Ectodermal cell (in vitro differentiated cells): ENCODE measurements at regions not wholly inside any gene's neighbourhood (a gene's known extent, or its start where the extent isn't known, plus 50 kb on each side); places are given as distances from the start of the nearest gene placed in this dataset.

ENCODE experiments used
- H3K27ac ChIP-seq: 2 replicates; pipeline ENCODE4 v1.7.0; 2013; ENCODE audit warnings: mild to moderate bottlenecking, low read depth, low read length; ENCODE audit not compliant: insufficient read depth, poor library complexity, severe bottlenecking
- H3K27me3 ChIP-seq: 2 replicates; pipeline ENCODE4 v1.7.0; 2013; ENCODE audit warnings: mild to moderate bottlenecking, low read length; ENCODE audit not compliant: insufficient read depth, control insufficient read depth, poor library complexity, severe bottlenecking
- H3K36me3 ChIP-seq: one replicate; pipeline ENCODE4 v1.7.0; 2013; ENCODE audit warnings: low read length; ENCODE audit not compliant: control insufficient read depth, insufficient read depth
- H3K4me1 ChIP-seq: one replicate; pipeline ENCODE4 v1.7.0; 2013; ENCODE audit warnings: low read length; ENCODE audit not compliant: control insufficient read depth, insufficient read depth
- H3K4me3 ChIP-seq: 2 replicates; pipeline ENCODE4 v1.7.0; 2013; ENCODE audit warnings: low read depth, low read length, control low read depth; ENCODE audit not compliant: insufficient read depth
- H3K9me3 ChIP-seq: 2 replicates; pipeline ENCODE4 v1.7.0; 2013; ENCODE audit warnings: mild to moderate bottlenecking, low read length, moderate library complexity; ENCODE audit not compliant: control insufficient read depth
- WGBS, 2 experiments: methylation state at CpG; one replicate each; pipeline ENCODE4 v1.1.7; 2013; ENCODE audit warnings: missing lambda C conversion rate in 2 of 2; 5-methylcytosine and 5-hydroxymethylcytosine counted together

DNA sequence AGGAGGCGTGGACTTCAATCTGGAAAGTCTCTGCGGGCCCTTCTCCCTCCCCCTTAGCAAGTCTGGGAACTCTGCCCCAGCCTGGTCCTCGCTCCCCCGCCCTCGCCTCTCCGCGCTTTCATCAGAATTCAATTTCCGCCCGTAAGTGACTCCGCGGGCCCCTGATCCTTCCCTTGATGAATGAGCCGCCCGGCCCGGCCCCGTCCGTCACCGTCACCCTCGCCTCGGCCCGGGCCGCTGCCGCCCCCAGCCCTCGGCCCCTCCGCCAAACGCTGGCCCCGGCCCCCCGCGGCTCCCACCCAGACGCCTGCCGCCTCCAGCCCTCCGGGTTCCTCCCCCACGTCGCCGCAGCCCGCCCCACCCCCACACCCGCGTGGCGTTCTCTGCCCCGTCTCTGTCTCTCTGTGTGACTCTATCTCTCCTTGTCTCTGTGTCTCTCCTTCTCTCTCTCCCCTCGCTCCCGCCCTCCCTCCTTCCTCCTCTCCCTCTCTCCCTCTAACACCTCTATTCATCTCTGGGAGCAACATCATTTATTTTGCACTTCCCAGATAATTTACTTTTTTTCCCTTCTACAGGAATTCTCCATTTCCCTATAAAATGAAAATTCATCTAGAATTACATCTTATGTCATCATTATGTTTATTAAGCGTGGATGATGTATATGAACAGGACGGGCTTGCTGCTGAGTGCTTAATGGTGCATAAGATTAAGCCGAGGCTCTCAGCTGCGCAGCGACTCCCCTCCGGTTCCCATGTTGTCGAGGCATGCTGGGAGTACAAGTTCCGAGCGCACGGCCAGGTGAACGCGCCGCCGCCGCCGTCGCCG is 91.2 kb upstream of the PAX2 start:
- Histone ChIP-seq H3K27me3 (peaks cover 73% of the 10 kb centered on the region), H3K4me3 (peak overlapping the region; percentile 33), H3K27ac (no peak overlapping the region)

DNA sequence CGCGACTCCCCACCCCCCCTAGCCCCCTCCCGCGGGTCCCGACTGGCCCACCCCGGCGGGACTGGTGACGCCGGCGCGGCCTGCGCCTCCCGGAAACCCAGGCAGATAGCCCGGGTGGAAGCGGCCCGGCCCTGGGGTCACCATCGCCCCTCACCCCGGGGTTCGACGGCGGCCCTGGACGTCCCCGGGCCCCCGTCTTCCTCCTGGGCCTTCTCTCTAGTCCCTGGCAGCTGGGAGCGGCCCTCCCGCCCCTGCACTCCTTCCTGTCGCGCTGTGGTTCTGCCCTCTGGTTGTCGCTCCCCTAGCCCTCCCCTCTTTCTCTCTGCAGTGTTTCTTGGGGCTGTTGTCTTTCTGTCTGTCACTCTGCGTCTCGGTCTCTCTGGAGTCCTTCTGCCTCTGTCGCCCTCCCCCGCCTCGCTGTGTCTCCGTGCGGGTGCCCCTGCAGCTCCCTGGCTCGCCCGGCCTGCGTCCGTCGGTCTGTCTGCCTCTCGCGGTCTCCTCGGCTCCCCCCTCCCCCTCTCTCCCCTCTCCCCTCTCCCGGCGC is 90.5 kb upstream of the PAX2 start:
- Histone ChIP-seq H3K27ac (no peak overlapping the region), H3K4me3 (peak overlapping the region; percentile 33), H3K4me1 (peaks cover 24% of the 10 kb centered on the region), H3K9me3 (no peaks in the 10 kb centered on the region), H3K27me3 (peaks cover 80% of the 10 kb centered on the region), H3K36me3 (no peaks in the 10 kb centered on the region)
- 0% methylated on average over 46 of the region's 46 CpGs for WGBS, 2 experiments

More for the DNA sequence above, 91.2 kb upstream of the PAX2 start:
- Histone ChIP-seq H3K4me1 (peaks cover 24% of the 10 kb centered on the region), H3K9me3 (no peaks in the 10 kb centered on the region), H3K36me3 (no peaks in the 10 kb centered on the region)
- WGBS, 2 experiments: 0% methylated on average over 59 of the region's 59 CpGs

GRCh38 chr10:100655326-100655759 is 90.0 kb upstream of the PAX2 start:
- H3K27ac ChIP-seq: no peak overlapping the region
- H3K4me1 ChIP-seq: peaks cover 24% of the 10 kb centered on the region
- 1 to 2% methylated on average over 20 of the region's 20 CpGs for WGBS, 2 experiments
- no peaks in the 10 kb centered on the region for H3K9me3 ChIP-seq
- no peaks in the 10 kb centered on the region for H3K36me3 ChIP-seq
- peak overlapping the region; percentile 33 for H3K4me3 ChIP-seq
- H3K27me3 ChIP-seq: peaks cover 85% of the 10 kb centered on the region

GRCh38 chr10:100655760-100656421 is 89.5 kb upstream of the PAX2 start:
- H3K27me3 ChIP-seq: peaks cover 91% of the 10 kb centered on the region
- H3K9me3 ChIP-seq: no peaks in the 10 kb centered on the region
- no peak overlapping the region for H3K4me3 ChIP-seq
- H3K36me3 ChIP-seq: no peaks in the 10 kb centered on the region
- 2% methylated on average over 39 to 45 of the region's 45 CpGs for WGBS, 2 experiments
- H3K4me1 ChIP-seq: peaks cover 24% of the 10 kb centered on the region
- H3K27ac ChIP-seq: no peak overlapping the region

DNA sequence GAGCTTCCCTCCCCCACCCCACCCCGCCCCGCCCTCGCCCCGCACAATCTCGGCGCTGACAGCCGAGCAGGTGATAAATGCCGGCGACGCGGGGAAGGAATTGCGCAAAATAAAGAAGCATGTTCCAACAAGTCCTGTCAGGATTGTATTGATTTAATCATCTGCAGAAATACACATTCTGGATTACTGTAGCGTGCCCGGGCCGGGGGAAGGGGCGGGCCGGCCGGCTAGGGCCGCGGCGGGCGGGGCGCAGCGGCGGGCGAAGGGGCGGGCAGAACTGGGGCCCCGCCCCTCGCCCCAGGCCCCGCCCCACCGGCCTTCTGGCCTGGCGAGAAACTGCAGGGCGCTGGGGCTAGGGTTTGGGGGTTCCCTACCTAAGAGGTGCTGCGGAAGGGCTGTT is 88.9 kb upstream of the PAX2 start:
- no peak overlapping the region for H3K4me3 ChIP-seq
- peaks cover 24% of the 10 kb centered on the region for H3K4me1 ChIP-seq
- H3K9me3 ChIP-seq: no peaks in the 10 kb centered on the region
- H3K36me3 ChIP-seq: no peaks in the 10 kb centered on the region
- H3K27me3 ChIP-seq: peaks cover 95% of the 10 kb centered on the region
- no peak overlapping the region for H3K27ac ChIP-seq
- 1% methylated on average over 32 to 34 of the region's 34 CpGs for WGBS, 2 experiments

DNA sequence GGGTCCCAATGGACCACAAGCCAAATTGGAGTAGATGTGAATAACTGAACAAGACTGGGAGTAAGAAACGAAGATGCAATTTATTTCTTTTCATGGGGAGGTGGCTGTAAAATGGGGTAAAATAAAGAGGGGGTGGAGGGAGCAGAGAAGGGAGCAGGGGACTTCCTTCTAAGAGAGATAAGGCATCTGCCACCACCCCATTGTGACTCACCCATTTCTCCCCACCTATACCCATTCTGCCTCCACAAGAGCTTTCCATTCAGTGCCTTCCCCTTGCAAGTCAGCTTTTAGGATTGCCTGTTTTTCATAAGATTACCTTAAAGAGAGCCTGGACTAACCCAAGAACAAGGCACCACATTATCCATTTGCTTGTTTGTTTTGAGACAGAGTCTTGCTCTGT is 87.1 kb upstream of the PAX2 start:
- Histone ChIP-seq H3K4me3 (no peak overlapping the region), H3K4me1 (peaks cover 17% of the 10 kb centered on the region), H3K36me3 (no peaks in the 10 kb centered on the region), H3K27me3 (peaks cover 92% of the 10 kb centered on the region), H3K9me3 (no peaks in the 10 kb centered on the region), H3K27ac (no peak overlapping the region)
- WGBS, 2 experiments: 81 to 88% methylated on average over 1 of the region's 1 CpG

DNA sequence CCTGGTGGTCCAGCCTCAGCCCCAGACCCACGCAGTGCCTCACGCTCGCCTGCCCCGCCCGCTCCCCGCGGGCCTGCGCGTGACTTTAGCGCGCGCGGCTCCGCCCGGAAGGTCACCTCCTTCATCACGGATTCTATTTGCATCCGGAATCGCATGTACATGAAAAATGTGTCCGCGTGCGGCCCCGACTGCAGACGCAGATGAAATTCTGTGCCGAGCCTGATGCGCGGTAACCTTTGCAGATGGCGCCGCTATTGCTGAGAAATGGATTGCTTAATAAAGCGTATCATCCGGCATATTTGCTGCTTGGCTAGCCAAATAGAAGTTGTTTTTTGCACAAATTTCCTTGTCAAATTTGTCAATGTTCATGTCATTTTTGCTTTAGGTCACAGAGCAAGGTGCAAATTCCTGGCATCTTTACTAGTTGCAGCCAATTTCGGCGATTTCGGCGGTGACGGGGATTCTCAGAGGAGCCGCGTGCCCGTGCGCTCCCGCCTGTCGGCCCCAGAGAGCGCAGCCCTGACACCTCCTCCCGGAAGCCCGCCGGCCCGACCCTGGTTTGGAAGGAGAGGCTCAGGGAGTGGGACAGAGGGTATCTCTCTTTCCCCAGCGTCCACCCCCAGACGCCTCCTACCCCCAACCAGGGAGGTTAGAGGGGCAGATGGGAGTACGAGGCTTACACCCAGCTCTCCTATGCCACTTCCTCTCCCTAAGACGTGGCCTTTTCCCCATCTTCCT is 85.9 kb upstream of the PAX2 start:
- H3K27me3 ChIP-seq: peaks cover 80% of the 10 kb centered on the region
- no peaks in the 10 kb centered on the region for H3K9me3 ChIP-seq
- H3K4me3 ChIP-seq: no peak overlapping the region
- H3K4me1 ChIP-seq: peaks cover 11% of the 10 kb centered on the region
- WGBS, 2 experiments: 15 to 19% methylated on average over 48 to 50 of the region's 50 CpGs
- no peak overlapping the region for H3K27ac ChIP-seq
- H3K36me3 ChIP-seq: no peaks in the 10 kb centered on the region

DNA sequence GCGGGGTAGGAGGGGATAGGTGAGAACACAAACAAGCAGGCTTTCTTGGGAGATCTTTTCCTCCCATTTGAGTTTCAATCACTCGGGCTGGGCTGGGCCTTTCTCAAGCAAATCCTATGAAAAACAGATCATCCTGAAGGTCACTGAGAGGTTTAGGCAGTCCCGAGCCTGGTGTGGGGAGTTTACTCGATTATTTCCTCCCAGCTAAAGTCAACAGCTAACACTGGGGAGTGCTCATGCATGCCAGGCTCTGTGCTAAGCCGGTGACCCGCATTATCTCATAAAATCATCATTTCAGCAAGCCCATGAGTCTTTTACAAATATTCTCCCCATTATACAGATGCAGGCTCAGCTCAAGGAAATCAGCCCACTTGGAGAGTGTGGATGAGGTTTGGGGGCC is 85.0 kb upstream of the PAX2 start:
- Histone ChIP-seq H3K27ac (no peak overlapping the region), H3K27me3 (peaks cover 72% of the 10 kb centered on the region), H3K4me1 (peaks cover 6% of the 10 kb centered on the region), H3K36me3 (no peaks in the 10 kb centered on the region), H3K4me3 (no peak overlapping the region), H3K9me3 (no peaks in the 10 kb centered on the region)
- 70 to 74% methylated on average over 6 of the region's 6 CpGs for WGBS, 2 experiments

- H3K9me3 ChIP-seq: no peaks in the 10 kb centered on the region
- no peaks in the 10 kb centered on the region for H3K36me3 ChIP-seq
- H3K4me3 ChIP-seq: no peak overlapping the region
- no peak overlapping the region for H3K27ac ChIP-seq
- H3K27me3 ChIP-seq: peaks cover 66% of the 10 kb centered on the region
- peaks cover 2% of the 10 kb centered on the region for H3K4me1 ChIP-seq
- WGBS, 2 experiments: 77 to 93% methylated on average over 2 of the region's 3 CpGs
These were observed 84.4 kb upstream of the PAX2 start for GRCh38 chr10:100660945-100661344.

- no peaks in the 10 kb centered on the region for H3K9me3 ChIP-seq
- no peaks in the 10 kb centered on the region for H3K36me3 ChIP-seq
- H3K27ac ChIP-seq: no peak overlapping the region
- 83% methylated on average over 13 of the region's 13 CpGs for WGBS, 2 experiments
- no peaks in the 10 kb centered on the region for H3K4me1 ChIP-seq
- H3K4me3 ChIP-seq: no peak overlapping the region
- peaks cover 60% of the 10 kb centered on the region for H3K27me3 ChIP-seq
These were observed 83.9 kb upstream of the PAX2 start for GRCh38 chr10:100661520-100661919.
